Heart right ventricle (tissue), 16 donors: ENCODE measurements at regions not wholly inside any gene's neighbourhood (a gene's known extent, or its start where the extent isn't known, plus 50 kb on each side); places are given as distances from the start of the nearest gene placed in this dataset.

ENCODE experiments used
- ATAC-seq, 8 donors: fragments of 200-7000 bp; cut with Tn5 transposase; one replicate each; pipeline ENCODE4 v1.9.1; 2020; ENCODE audit warnings: mild to moderate bottlenecking in 8 of 8, moderate library complexity in 8 of 8, moderate number of reproducible peaks in 1 of 8
- DNase-seq, 2 donors: peaks; one replicate each; pipeline ENCODE4 v3.0.0-alpha.2; 2020
- H3K27ac ChIP-seq, 10 donors: fragments of 200-600 bp; sonication (generic) in 2 of 10; one replicate each; pipeline versions ENCODE4 v1.5.0 to v1.8.0; 2020 to 2022; ENCODE audit warnings: mild to moderate bottlenecking in 3 of 10
- H3K27me3 ChIP-seq, 7 donors: fragments of 200-600 bp; one replicate each; pipeline ENCODE4 v1.8.0; 2021 to 2022; ENCODE audit warnings: mild to moderate bottlenecking in 2 of 7
- H3K36me3 ChIP-seq, 9 donors: fragments of 200-600 bp; sonication (generic) in 1 of 9; one replicate each; pipeline versions ENCODE4 v1.5.0 to v1.8.0; 2020 to 2022; ENCODE audit warnings: mild to moderate bottlenecking in 2 of 9
- H3K4me1 ChIP-seq, 9 donors: fragments of 200-600 bp; sonication (generic) in 1 of 9; one replicate each; pipeline versions ENCODE4 v1.5.0 to v1.8.0; 2020 to 2022; ENCODE audit warnings: mild to moderate bottlenecking in 4 of 9
- H3K4me3 ChIP-seq, 10 donors: fragments of 200-600 bp; sonication (generic) in 2 of 10; one replicate each; pipeline versions ENCODE4 v1.5.0 to v1.8.0; 2020 to 2022; ENCODE audit warnings: mild to moderate bottlenecking in 7 of 10, moderate library complexity in 2 of 10
- H3K9me3 ChIP-seq, 11 donors: fragments of 200-600 bp in 10 of 11; sonication (generic) in 2 of 11; one replicate each; pipeline versions ENCODE4 v1.5.0 to v1.8.0; 2013 to 2022; ENCODE audit warnings: mild to moderate bottlenecking in 2 of 11, control low read depth in 1 of 11, moderate library complexity in 1 of 11
- CTCF ChIP-seq, 9 donors: fragments of 200-600 bp; sonication (generic) in 2 of 9; IDR thresholded peaks; one replicate each; pipeline versions ENCODE4 v1.5.0 to v1.8.0; 2021 to 2022; ENCODE audit warnings: antibody characterized with exemption in 9 of 9, mild to moderate bottlenecking in 5 of 9, moderate library complexity in 1 of 9
- whole genome bisulfite sequencing, 2 donors: extraction: QIAGEN DNeasy Blood & Tissue Kit; methylation state at CpG; one replicate each; pipeline ENCODE4 v1.1.7; 2013; ENCODE audit warnings: inconsistent platforms in 1 of 2; 5-methylcytosine and 5-hydroxymethylcytosine counted together
- intact Hi-C, 10 donors: fragments of 100-400 bp; cut with DNase I; formaldehyde crosslinking; loops; one replicate each; pipeline versions ENCODE4 v1.11.1 to v1.14.2; 2022
- donor health status: Arrhythmogenic right ventricular cardiomyopathy.
- donor health status: ischemic (EF 13 %, LVEDD 7.1; RV severe dilation, severe dysfunction).
- donor health status: healthy with polysubstance abuse.
- donor health status: DM: no; HTN: yes; CAD: no.
- donor health status: DM: no; HTN: no; CAD: no.
- donor health status: ischemic (EF 25% LVEDD 6.9; RV normal size, moderate dysfunction).
- donor health status: ischemic (EF 25% LVEDD 5.7; RV mildly dilated, moderate dysfunction).
- donor health status: healthy.
- donor health status: DM: yes; HTN: yes; CAD: no.
- donor health status: Ischemic cardiomyopathy.
- donor health status: ischemic (EF 35%, LVEDD 5.7; RV mildly dilated, moderate dysfunction).
- donor health status: nonischemic (EF 11% LVEDD 7.7; RV severe dilation, severe dysfunction).
- donor health status: DM: yes; HTN: yes; CAD: no.
- donor health status: PGD.
- donor health status: ischemic (EF 29% LVEDD 5.4; RV normal size, mild dysfunction).
- donor health status: nonischemic (EF 23%, LVEDD 6.1; RV moderate dilation, normal function).

GRCh38 chr21:41115851-41116250 lies 52.1 kb upstream of the BACE2 start:
- Histone ChIP-seq H3K36me3 (no peaks in the 10 kb centered on the region), H3K27me3 (peaks cover 0 to 51% (median 29%) of the 10 kb centered on the region in 7 donors), H3K4me3 (no peak overlapping the region), H3K9me3 (no peaks in the 10 kb centered on the region), H3K27ac (no peak overlapping the region), H3K4me1 (peaks cover 0 to 13% (median 0%) of the 10 kb centered on the region in 9 donors)
- DNase-seq (no peak), ATAC-seq (no peak)
- no peak for TF ChIP-seq CTCF (IDR thresholded peaks at IDR 0.05)
- WGBS, 2 donors = 65 to 76% methylated on average over 4 of the region's 4 CpGs
- intact Hi-C loops = no loop called here
